HUES64 (cell line): ENCODE measurements at regions not wholly inside any gene's neighbourhood (a gene's known extent, or its start where the extent isn't known, plus 50 kb on each side); places are given as distances from the start of the nearest gene placed in this dataset.
"Not testable (repeated sequence)": the region's sequence is repeated elsewhere in the genome, so short reads cannot be mapped to it uniquely, and the experiment has no call there.

ENCODE experiments used
- H3K27ac ChIP-seq: 2 replicates; pipeline ENCODE4 v1.7.0; 2013; ENCODE audit warnings: low read depth, low read length, inconsistent platforms
- H3K27me3 ChIP-seq: 2 replicates; pipeline ENCODE4 v1.6.1; 2013; ENCODE audit warnings: mild to moderate bottlenecking, low read length; ENCODE audit not compliant: insufficient read depth
- H3K36me3 ChIP-seq: 2 replicates; pipeline ENCODE4 v1.6.1; 2013; ENCODE audit warnings: mild to moderate bottlenecking, low read length; ENCODE audit not compliant: insufficient read depth
- H3K4me1 ChIP-seq: 2 replicates; pipeline ENCODE4 v1.6.1; 2013; ENCODE audit warnings: mild to moderate bottlenecking, low read length, moderate library complexity; ENCODE audit not compliant: insufficient read depth
- H3K4me3 ChIP-seq: 2 replicates; pipeline ENCODE4 v1.5.1; 2013; ENCODE audit warnings: mild to moderate bottlenecking, low read length, moderate library complexity
- H3K9ac ChIP-seq: 2 replicates; pipeline ENCODE4 v1.6.1; 2013; ENCODE audit warnings: mild to moderate bottlenecking, low read depth, low read length
- H3K9me3 ChIP-seq: 2 replicates; pipeline ENCODE4 v1.6.1; 2013; ENCODE audit warnings: low read depth, low read length; ENCODE audit not compliant: insufficient read depth
- WGBS: fragments of 150-250, 120-280 bp; methylation state at CpG from one replicate; pipeline ENCODE4 v1.1.7; 2013; ENCODE audit warnings: missing lambda C conversion rate; 5-methylcytosine and 5-hydroxymethylcytosine counted together

GRCh38 chr7:142636107-142636506, 113.2 kb upstream of the PRSS1 start:
- H3K9me3 ChIP-seq, H3K27ac ChIP-seq, H3K9ac ChIP-seq, H3K27me3 ChIP-seq, H3K4me3 ChIP-seq, H3K4me1 ChIP-seq, H3K36me3 ChIP-seq: not testable (repeated sequence)
- 96% methylated on average over 3 of the region's 3 CpGs for WGBS

- H3K27me3 ChIP-seq, result no peaks in the 10 kb centered on the region
- no peak overlapping the region for H3K9ac ChIP-seq
- no peak overlapping the region for H3K4me3 ChIP-seq
- no peaks in the 10 kb centered on the region for H3K36me3 ChIP-seq
- H3K9me3 ChIP-seq, result peaks cover 6% of the 10 kb centered on the region; the same call in 1 of the 2 replicates
- WGBS, result 38% methylated on average over 17 of the region's 17 CpGs
- no peak overlapping the region for H3K27ac ChIP-seq
- H3K4me1 ChIP-seq, result no peaks in the 10 kb centered on the region
These were observed 116.8 kb upstream of the PRSS1 start for GRCh38 chr7:142632271-142633134.

- H3K4me1 ChIP-seq, result no peaks in the 10 kb centered on the region
- no peaks in the 10 kb centered on the region for H3K27me3 ChIP-seq
- 89% methylated on average over 15 of the region's 15 CpGs for WGBS
- no peak overlapping the region for H3K27ac ChIP-seq
- peaks cover 6% of the 10 kb centered on the region; the same call in 1 of the 2 replicates for H3K9me3 ChIP-seq
- H3K36me3 ChIP-seq, result no peaks in the 10 kb centered on the region
- H3K4me3 ChIP-seq, result no peak overlapping the region
- no peak overlapping the region for H3K9ac ChIP-seq
These were observed 119.5 kb upstream of the PRSS1 start for GRCh38 chr7:142629588-142630260.

GRCh38 chr7:142628945-142629344, 120.3 kb upstream of the PRSS1 start:
- Histone ChIP-seq H3K36me3 (no peaks in the 10 kb centered on the region), H3K9ac (no peak overlapping the region), H3K4me1 (no peaks in the 10 kb centered on the region), H3K27ac (no peak overlapping the region), H3K27me3 (no peaks in the 10 kb centered on the region), H3K9me3 (peaks cover 6% of the 10 kb centered on the region; the same call in 1 of the 2 replicates), H3K4me3 (no peak overlapping the region)
- WGBS, result 100% methylated on average over 1 of the region's 1 CpG

GRCh38 chr7:142627223-142627622, 122.0 kb upstream of the PRSS1 start:
- not testable (repeated sequence) for H3K4me3 ChIP-seq, H3K9me3 ChIP-seq, H3K27ac ChIP-seq, H3K27me3 ChIP-seq, H3K9ac ChIP-seq, H3K36me3 ChIP-seq, H3K4me1 ChIP-seq
- WGBS, result 93% methylated on average over 11 of the region's 11 CpGs

GRCh38 chr7:142626420-142627035, 122.7 kb upstream of the PRSS1 start:
- Histone ChIP-seq H3K4me3 (no peak overlapping the region), H3K27me3 (no peaks in the 10 kb centered on the region), H3K27ac (no peak overlapping the region), H3K36me3 (no peaks in the 10 kb centered on the region), H3K4me1 (no peaks in the 10 kb centered on the region), H3K9me3 (no peaks in the 10 kb centered on the region), H3K9ac (no peak overlapping the region)
- 69% methylated on average over 12 of the region's 12 CpGs for WGBS

GRCh38 chr7:142625216-142625615, 124.1 kb upstream of the PRSS1 start:
- not testable (repeated sequence) for H3K9ac ChIP-seq, H3K4me3 ChIP-seq, H3K9me3 ChIP-seq, H3K4me1 ChIP-seq, H3K27ac ChIP-seq, H3K27me3 ChIP-seq, H3K36me3 ChIP-seq
- WGBS, result no CpG with 5 or more reads among the region's 2 CpGs

- no peak overlapping the region for H3K4me3 ChIP-seq
- WGBS, result 98% methylated on average over 6 of the region's 6 CpGs
- H3K36me3 ChIP-seq, result no peaks in the 10 kb centered on the region
- no peak overlapping the region for H3K9ac ChIP-seq
- no peaks in the 10 kb centered on the region for H3K27me3 ChIP-seq
- no peaks in the 10 kb centered on the region for H3K9me3 ChIP-seq
- H3K4me1 ChIP-seq, result no peaks in the 10 kb centered on the region
- no peak overlapping the region for H3K27ac ChIP-seq
These were observed 128.9 kb upstream of the PRSS1 start for GRCh38 chr7:142620402-142620801.

- no peaks in the 10 kb centered on the region for H3K36me3 ChIP-seq
- no peaks in the 10 kb centered on the region for H3K27me3 ChIP-seq
- no peaks in the 10 kb centered on the region for H3K4me1 ChIP-seq
- no peak overlapping the region for H3K9ac ChIP-seq
- H3K4me3 ChIP-seq, result no peak overlapping the region
- H3K9me3 ChIP-seq, result no peaks in the 10 kb centered on the region
- WGBS, result 92% methylated on average over 9 of the region's 9 CpGs
- H3K27ac ChIP-seq, result no peak overlapping the region
These were observed 130.5 kb upstream of the PRSS1 start for GRCh38 chr7:142618655-142619351.

GRCh38 chr7:142616842-142617241, 132.4 kb upstream of the PRSS1 start:
- Histone ChIP-seq H3K4me3 (no peak overlapping the region), H3K9ac (no peak overlapping the region)
- WGBS, result 89% methylated on average over 2 of the region's 2 CpGs

More at GRCh38 chr7:142616842-142617241, 132.4 kb upstream of the PRSS1 start:
- H3K36me3 ChIP-seq, result no peaks in the 10 kb centered on the region
- H3K27me3 ChIP-seq, result no peaks in the 10 kb centered on the region
- no peaks in the 10 kb centered on the region for H3K9me3 ChIP-seq
- H3K27ac ChIP-seq, result no peak overlapping the region
- H3K4me1 ChIP-seq, result no peaks in the 10 kb centered on the region
